HG02943 (cell line): ENCODE measurements at regions not wholly inside any gene's neighbourhood (a gene's known extent, or its start where the extent isn't known, plus 50 kb on each side); places are given as distances from the start of the nearest gene placed in this dataset.

Experiments
- ATAC-seq: cut with Tn5 transposase; IDR thresholded peaks from one replicate; pipeline ENCODE4 v1.9.1; 2021; ENCODE audit warnings: mild to moderate bottlenecking, low read depth, moderate library complexity; ENCODE audit not compliant: unreplicated experiment

DNA sequence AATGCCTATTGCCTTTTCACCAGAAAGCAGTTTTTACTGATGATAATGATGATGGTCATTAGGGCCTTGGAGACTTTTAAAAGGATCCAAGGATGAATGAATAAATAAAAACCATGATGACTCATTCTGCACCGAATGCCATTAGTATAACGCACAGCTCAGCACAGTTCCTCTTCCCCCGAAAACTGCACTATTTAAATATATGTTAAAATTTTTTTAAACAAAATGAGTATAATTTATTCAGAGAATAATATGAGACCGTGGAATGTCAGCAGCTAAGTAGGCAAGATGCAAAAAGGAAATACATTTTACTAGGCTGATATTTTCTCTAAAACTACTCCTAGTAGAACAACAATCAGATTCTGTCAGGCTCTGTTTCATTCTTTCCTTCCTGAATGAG, 83.4 kb upstream of the NANOGP8 start:
- no peak for ATAC-seq

DNA sequence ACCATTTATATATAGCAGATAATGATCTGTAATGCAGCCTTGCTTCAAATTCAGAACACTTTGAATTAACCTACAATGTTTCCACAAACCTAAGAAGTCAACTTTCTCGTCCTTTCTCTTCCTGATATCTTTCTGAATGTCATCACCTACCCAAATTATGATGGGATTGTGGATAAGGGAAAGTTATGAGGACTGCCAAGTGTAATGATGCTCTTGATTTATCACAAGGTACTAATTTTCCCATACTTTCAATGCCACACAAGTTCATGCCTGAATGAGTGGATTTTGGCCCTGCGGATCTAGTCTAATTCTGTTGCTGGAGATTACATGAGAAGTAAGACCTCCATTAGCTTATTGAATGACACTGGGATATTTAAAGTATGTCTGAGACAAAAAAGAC, 82.6 kb upstream of the NANOGP8 start:
- no peak for ATAC-seq

DNA sequence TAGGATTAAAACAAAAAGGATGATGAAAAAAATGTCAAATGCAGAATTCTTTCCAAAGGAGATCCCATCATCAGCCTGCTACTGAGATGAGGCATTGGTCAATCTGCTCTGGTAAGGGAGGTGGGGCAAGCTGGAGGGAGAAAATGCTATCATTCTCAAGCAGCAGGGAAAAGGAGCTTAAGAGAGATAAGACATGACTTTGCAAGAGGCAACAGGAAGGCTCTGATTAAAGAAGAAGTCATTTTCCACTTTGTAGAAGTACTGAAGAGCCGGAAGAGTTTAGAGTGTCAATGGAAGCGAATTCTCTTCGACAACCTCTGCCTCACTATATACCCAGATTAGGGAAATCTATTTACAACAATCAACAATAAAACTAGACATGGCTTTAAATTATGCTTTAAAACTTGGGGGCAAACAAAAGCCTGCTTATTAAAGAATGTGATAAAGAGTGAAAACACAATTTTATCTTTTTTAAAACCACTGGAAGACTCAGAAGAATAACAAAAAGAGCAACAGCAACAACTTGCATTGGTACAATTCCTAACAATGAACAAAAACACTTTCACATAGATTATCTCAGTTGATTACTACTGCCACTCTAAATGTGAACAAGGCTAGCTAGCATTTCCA, 81.8 kb upstream of the NANOGP8 start:
- no peak for ATAC-seq

DNA sequence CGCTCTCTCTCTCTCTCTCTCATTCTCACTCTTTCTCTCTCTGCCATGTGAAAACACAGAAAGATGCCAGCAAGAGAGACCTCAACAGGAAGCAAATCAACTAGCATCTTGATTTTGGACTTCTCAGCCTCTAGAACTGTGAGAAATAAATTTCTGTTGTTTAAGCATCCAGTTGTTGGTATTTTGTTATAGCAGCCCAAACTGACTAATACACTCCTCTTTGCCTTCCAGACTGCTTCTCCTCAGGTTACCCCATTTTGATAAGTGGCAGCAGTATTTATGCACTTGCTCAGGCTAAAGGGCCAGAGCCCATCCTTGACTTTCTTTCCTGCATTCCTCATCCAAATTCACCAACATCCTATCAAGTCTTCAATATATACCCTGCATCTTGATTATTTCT, 76.6 kb upstream of the NANOGP8 start:
- ATAC-seq, result no peak

DNA sequence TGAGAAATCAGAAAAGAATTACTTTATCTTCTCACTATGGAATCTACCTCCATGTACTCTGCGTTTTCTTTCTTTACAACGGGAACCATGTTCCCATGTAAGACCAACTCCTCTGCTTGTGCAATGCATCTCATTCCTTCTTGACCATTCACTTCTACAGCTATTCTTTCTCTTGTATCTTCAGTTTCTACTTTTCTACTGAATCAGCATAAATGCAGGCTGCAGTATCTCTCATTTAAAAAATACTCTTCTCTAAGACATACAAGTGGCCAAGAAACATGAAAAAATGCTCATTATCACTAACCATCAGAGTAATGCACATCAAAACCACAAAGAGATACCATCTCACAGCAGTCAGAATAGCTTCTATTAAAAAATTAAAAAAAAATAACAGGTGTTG, 74.1 kb upstream of the NANOGP8 start:
- no peak for ATAC-seq

DNA sequence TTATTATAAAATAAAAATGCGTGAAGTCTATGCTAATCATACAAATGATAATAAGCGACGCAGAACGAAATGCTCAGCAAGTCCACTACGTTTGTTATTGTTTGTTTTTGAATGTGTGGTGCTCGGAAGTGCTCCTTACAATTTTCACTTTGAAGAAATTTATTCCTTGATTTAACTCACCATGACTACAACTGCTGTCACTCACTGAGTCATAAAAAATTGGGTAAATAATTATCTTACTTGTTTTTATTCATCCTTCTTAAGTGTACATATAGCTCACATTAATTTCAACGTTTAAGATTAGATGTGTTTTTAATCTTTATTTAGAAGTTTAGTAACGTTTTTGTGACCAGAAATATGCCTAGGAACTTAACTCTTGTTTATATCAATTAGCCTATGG, 66.7 kb upstream of the NANOGP8 start:
- no peak for ATAC-seq

DNA sequence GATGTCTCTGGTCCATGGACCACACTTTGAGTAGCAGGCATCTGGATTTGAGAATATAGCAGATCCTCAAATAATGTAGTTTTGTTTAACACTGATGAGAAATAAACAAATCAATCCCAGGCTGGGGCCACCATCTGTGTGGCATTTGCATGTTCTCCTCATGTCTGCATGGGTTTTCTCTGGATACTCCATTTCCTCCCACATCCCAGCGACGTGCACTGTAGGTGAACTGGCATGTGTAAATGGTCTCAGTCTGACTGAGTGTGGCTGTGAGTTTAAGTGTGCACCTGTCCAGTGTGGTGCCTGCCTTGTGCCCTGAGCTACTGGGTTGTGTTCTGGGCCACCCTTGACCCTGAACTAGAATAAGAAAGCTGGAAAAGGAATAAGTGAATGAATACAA, 66.3 kb upstream of the NANOGP8 start:
- ATAC-seq, result no peak

DNA sequence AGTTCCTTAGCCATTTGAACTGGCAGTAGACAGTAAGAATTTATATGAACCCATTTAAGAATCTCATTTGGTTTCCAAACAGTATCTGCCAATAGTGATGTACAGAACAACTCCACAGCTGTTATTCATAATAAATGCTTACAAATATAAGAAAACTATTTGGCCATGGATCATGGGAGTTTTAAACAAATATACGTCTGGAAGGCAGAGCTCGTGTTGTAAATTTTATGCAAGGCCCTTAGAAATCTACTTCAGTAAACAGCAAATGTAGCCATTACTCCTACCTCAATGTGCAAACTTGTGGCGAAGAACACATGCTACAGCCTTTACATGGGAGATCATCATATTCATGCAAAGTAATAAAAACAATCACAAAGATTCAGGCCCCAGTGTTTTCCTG, 65.3 kb upstream of the NANOGP8 start:
- no peak for ATAC-seq

DNA sequence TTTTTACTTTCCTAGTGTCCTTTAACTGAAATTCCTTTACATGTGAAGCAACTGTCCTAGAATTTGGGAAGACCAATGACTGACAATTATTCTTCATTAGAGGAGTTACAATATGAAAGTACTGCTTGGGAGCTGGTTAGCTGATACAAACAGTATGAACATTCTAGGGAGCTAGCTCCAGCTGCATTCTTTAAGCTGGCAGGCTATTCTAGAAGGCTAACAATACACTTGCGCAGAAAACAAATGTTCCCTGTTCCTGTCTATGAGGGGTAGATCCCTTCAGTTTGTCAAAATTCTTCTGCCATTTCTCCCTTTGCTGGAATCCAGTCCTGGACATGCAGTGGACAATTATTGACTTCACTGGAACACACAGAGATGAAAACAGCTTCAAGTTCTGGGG, 60.2 kb upstream of the NANOGP8 start:
- no peak for ATAC-seq

DNA sequence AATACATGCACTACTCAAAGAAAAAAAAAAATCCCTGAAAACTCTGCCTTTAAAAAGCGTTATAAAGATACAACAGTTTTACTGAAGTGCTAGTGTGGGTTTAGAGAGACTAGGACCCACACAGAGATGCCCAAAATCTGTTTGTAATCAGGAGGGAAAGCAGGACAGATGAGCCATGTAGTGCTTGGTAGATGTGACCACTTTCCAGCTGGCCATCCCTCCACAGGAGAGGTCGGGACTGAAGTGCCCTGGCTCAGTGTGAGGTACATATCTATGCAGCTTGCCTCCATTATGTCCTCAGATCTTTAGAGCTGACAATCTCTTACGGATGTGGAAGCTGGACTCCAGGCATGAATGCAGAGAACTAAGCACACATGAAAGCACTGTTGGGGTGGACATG, 57.5 kb upstream of the NANOGP8 start:
- no peak for ATAC-seq

DNA sequence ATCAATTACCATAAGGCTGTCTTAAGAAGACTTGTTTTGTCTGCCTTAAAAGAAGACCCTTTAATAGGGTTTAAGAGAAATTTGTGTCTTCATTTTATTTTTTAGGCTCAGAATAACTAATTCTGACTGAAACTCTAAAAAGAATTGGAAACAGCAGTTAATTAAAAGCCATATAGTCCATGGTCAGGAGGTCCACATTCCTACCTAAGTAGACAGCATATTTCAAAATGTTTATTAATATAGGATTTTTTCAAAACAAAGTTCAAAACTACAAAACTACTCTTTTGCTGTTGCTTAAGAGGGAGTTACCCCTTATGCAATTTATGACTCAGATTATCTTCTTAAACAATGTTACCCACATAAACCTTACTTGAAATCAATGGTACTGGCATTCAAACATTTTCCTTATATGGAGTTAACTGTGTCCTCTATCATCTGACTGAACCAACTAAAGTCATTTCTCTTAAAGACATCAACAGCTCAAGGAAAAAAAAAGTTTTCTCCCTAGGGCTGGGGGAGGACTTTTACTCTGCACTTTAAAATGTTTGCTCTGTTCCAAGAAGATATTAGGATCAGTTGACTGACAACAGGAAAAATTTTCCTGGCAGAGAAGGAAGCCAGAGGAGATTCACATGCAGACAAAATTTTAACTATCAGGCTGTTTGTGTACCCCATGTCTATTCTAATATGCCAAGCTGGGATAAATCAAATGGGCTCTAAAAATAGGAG, 56.8 kb upstream of the NANOGP8 start:
- no peak for ATAC-seq

DNA sequence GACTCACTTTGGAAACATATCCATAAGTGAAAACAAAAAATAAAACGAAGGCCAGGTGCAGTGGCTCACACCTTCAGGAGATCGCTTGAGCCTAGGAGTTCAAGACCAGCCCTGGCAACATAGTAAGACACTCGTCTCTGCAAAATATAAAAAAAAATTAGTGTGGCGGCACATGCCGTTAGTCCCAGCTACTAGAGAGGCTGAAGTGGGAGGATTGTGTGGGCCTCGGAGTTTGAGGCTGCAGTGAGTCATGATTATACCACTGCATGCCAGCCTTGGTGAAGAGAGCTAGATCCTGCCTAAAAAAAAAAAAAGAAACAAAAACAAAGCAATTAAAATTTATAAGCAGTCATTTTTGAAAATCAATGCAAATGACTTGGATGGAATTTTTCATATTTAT, 54.7 kb upstream of the NANOGP8 start:
- ATAC-seq, result no peak

DNA sequence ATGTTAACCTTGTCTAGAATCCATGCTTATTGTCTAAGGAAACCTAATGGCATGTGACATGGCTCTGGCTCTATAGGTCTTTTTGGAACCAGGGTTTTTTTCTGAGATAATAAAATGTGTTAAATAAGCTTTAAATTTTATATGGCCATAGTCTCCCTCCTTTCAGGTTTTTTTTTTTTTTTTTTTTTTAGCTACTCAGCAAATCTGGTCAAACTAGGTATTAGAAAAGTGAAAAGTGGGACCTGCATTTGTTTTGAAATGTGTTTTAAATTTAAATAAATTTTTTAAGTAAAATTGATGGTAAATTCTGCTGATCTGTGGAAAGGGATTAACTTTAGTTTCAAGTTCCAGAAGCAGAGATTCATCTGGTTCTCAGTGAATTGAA, 52.1 kb upstream of the NANOGP8 start:
- no peak for ATAC-seq

DNA sequence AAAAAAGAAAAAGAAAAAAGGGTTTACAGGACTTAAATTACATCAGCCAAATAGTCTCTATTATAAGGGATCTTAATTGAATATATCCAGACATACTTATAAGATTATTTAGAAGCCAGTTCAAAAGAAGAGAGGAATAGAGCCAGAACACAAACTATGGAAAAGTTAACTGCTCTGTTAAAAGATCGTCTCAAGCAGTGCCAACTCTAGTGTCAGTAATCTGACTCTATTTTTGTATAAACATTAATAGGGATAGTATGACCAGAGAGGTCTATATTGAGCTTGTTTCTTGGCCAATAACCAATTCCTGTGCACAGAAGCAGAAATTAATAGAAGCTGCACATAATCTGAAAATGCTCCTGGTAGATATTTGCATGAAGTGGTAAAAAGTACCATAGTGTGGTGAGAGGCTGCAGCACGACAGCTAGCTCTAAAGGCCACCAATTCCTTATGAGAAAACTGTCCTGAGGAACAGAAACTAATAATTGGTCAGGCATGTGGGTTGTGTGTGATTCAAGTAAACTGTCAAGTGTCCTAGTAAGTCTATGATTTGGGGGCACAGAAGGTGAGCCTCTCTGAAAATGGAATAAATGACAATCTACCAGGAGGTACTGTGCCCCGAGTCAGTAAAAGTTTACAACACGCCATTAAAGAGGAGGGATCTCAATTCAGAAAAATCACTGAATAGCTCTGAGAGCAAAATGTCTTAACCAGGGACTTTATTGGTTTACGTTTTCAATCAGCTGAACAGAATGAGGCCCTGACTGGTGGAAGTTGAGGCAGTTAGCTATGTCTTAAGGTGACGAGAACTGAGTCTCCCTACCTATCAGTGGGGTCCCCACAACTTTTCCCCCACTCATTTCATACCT, 51.5 kb upstream of the NANOGP8 start:
- peak; percentile 94 for ATAC-seq
